Calu3 (cell line): ENCODE measurements at regions not wholly inside any gene's neighbourhood (a gene's known extent, or its start where the extent isn't known, plus 50 kb on each side); places are given as distances from the start of the nearest gene placed in this dataset.

Experiments used
- BruUV-seq: library from RNA; stranded (reverse); fragments of 400-500 nt; replicated peaks from 2 replicates; lab custom pipeline; 2021; lab: Mats Ljungman, UMichigan
- CTCF ChIA-PET: fragments of 300-600 bp; sonication (Branson Sonifier 250); formaldehyde crosslinking; loops from one replicate; lab custom pipeline; 2022; ENCODE audit warnings: antibody characterized with exemption; lab: Charles Lee
- DNase-seq: peaks from one replicate; pipeline ENCODE4 v3.0.0; 2022
- H3K27ac Mint-ChIP-seq: one replicate; pipeline ENCODE4 v1.8.0; 2022; ENCODE audit warnings: mixed read lengths; ENCODE audit not compliant: unreplicated experiment
- H3K27me3 Mint-ChIP-seq: one replicate; pipeline ENCODE4 v1.8.0; 2022; ENCODE audit warnings: mixed read lengths; ENCODE audit not compliant: unreplicated experiment
- H3K36me3 Mint-ChIP-seq: one replicate; pipeline ENCODE4 v1.8.0; 2022; ENCODE audit warnings: mild to moderate bottlenecking, moderate library complexity, mixed read lengths; ENCODE audit not compliant: insufficient read depth, unreplicated experiment
- H3K4me1 Mint-ChIP-seq: one replicate; pipeline ENCODE4 v1.8.0; 2022; ENCODE audit warnings: mild to moderate bottlenecking, low read depth, mixed read lengths; ENCODE audit not compliant: unreplicated experiment
- H3K4me3 Mint-ChIP-seq: one replicate; pipeline ENCODE4 v1.8.0; 2022; ENCODE audit warnings: mild to moderate bottlenecking, low read depth, moderate library complexity, mixed read lengths; ENCODE audit not compliant: unreplicated experiment
- H3K9me3 Mint-ChIP-seq: one replicate; pipeline ENCODE4 v1.8.0; 2022; ENCODE audit warnings: low read depth, mixed read lengths; ENCODE audit not compliant: unreplicated experiment
- CTCF ChIP-seq: fragments of 200-600 bp; IDR thresholded peaks from one replicate; pipeline ENCODE4 v1.8.0; 2022; ENCODE audit warnings: antibody characterized with exemption; ENCODE audit not compliant: unreplicated experiment
- intact Hi-C: fragments of 100-400 bp; cut with micrococcal nuclease; formaldehyde crosslinking; loops from one replicate; pipeline ENCODE4 v1.10.0; 2022; ENCODE audit not compliant: unreplicated experiment

DNA sequence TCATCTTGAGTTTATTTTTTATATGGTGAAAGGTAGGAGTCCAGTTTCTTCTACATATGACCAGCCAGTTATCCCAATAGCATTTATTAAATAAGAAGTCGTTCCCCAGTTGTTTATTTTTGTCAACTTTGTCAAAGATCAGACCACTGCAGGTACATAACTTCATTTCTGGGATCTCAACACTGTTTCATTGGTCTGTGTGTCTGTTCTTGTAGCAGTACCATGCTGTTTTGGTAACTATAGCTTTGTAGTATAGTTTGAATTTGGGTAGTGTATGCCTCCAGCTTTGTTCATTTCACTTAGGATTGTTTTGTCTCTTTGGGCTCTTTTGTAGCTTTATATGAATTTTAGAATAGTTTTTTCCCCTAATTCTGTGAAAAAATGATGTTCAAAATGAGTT is 340.4 kb upstream of the PCDH20 start:
- no peak overlapping the region for H3K27ac Mint-ChIP-seq
- no peaks in the 10 kb centered on the region for H3K9me3 Mint-ChIP-seq
- DNase-seq, result no peak
- H3K36me3 Mint-ChIP-seq, result no peaks in the 10 kb centered on the region
- no peaks in the 10 kb centered on the region for H3K27me3 Mint-ChIP-seq
- H3K4me1 Mint-ChIP-seq, result no peaks in the 10 kb centered on the region
- no TSS peak for BruUV-seq
- no peak for TF ChIP-seq CTCF
- CTCF ChIA-PET, result no interaction called here
- intact Hi-C loops, result no loop called here
- no peak overlapping the region for H3K4me3 Mint-ChIP-seq

- H3K4me1 Mint-ChIP-seq, result no peaks in the 10 kb centered on the region
- no peak for DNase-seq
- no TSS peak for BruUV-seq
Observed at GRCh38 chr13:61751039-61751438, 335.4 kb upstream of the PCDH20 start.

GRCh38 chr13:61738236-61738750 is 322.6 kb upstream of the PCDH20 start:
- CTCF ChIA-PET, result no interaction called here
- no peaks in the 10 kb centered on the region for H3K36me3 Mint-ChIP-seq
- no peaks in the 10 kb centered on the region for H3K4me1 Mint-ChIP-seq
- peaks cover 5% of the 10 kb centered on the region for H3K9me3 Mint-ChIP-seq
- H3K4me3 Mint-ChIP-seq, result no peak overlapping the region
- no peak for TF ChIP-seq CTCF
- no peak for DNase-seq
- no peak overlapping the region for H3K27ac Mint-ChIP-seq
- BruUV-seq, result no TSS peak
- no peaks in the 10 kb centered on the region for H3K27me3 Mint-ChIP-seq
- intact Hi-C loops, result no loop called here

More at GRCh38 chr13:61751039-61751438, 335.4 kb upstream of the PCDH20 start:
- no peaks in the 10 kb centered on the region for H3K36me3 Mint-ChIP-seq
- CTCF ChIA-PET, result no interaction called here
- intact Hi-C loops, result no loop called here
- TF ChIP-seq CTCF, result no peak
- no peak overlapping the region for H3K27ac Mint-ChIP-seq
- H3K9me3 Mint-ChIP-seq, result no peaks in the 10 kb centered on the region
- H3K27me3 Mint-ChIP-seq, result no peaks in the 10 kb centered on the region
- H3K4me3 Mint-ChIP-seq, result no peak overlapping the region

- DNase-seq, result no peak
- BruUV-seq, result no TSS peak
- H3K4me1 Mint-ChIP-seq, result no peaks in the 10 kb centered on the region
- CTCF ChIA-PET, result no interaction called here
- no peaks in the 10 kb centered on the region for H3K36me3 Mint-ChIP-seq
- intact Hi-C loops, result no loop called here
- TF ChIP-seq CTCF, result no peak
- no peaks in the 10 kb centered on the region for H3K27me3 Mint-ChIP-seq
- peaks cover 4% of the 10 kb centered on the region for H3K9me3 Mint-ChIP-seq
- no peak overlapping the region for H3K27ac Mint-ChIP-seq
- H3K4me3 Mint-ChIP-seq, result no peak overlapping the region
Observed at GRCh38 chr13:61734683-61735082, 319.0 kb upstream of the PCDH20 start.
